Activated naive CD4-positive, alpha-beta T cell treated with anti-CD3 and anti-CD28 coated beads, Interleukin-2, amount 50 U/mL, for 24 hours (primary cell): ENCODE measurements at regions not wholly inside any gene's neighbourhood (a gene's known extent, or its start where the extent isn't known, plus 50 kb on each side); places are given as distances from the start of the nearest gene placed in this dataset.

ENCODE experiments used
- H3K27ac Mint-ChIP-seq: one replicate; pipeline ENCODE4 v1.8.0; 2021; ENCODE audit warnings: mild to moderate bottlenecking, mixed read lengths
- H3K27me3 Mint-ChIP-seq: one replicate; pipeline ENCODE4 v1.8.0; 2021; ENCODE audit warnings: mixed read lengths
- H3K36me3 Mint-ChIP-seq: one replicate; pipeline ENCODE4 v1.8.0; 2021; ENCODE audit warnings: mixed read lengths
- H3K4me1 Mint-ChIP-seq: one replicate; pipeline ENCODE4 v1.8.0; 2021; ENCODE audit warnings: mixed read lengths
- H3K4me3 Mint-ChIP-seq: one replicate; pipeline ENCODE4 v1.8.0; 2021; ENCODE audit warnings: mild to moderate bottlenecking, mixed read lengths
- H3K9me3 Mint-ChIP-seq: one replicate; pipeline ENCODE4 v1.8.0; 2021; ENCODE audit warnings: mixed read lengths

DNA sequence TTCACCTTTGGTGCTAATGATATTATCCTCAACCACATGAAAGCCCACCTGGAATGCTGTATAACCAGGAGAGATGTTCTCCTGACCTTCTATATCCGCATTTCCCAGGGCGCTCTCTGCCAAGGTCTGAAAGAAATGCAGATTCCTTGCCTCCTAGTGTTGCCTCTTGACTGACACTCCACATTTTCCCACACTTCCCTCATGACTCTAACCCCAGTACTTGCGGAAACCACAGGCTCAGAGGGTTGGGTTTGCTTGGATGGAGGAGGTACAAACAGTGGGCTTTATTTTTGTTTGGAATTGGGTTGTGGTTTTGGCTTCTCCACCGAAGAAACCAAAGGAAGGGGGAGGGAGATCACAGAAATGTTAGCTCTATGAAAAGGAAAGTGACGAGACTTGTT, 222.9 kb upstream of the CELF2 start:
- H3K27ac Mint-ChIP-seq = no peak overlapping the region
- no peaks in the 10 kb centered on the region for H3K9me3 Mint-ChIP-seq
- no peak overlapping the region for H3K4me3 Mint-ChIP-seq
- no peaks in the 10 kb centered on the region for H3K36me3 Mint-ChIP-seq
- peaks cover 12% of the 10 kb centered on the region for H3K27me3 Mint-ChIP-seq
- no peaks in the 10 kb centered on the region for H3K4me1 Mint-ChIP-seq

DNA sequence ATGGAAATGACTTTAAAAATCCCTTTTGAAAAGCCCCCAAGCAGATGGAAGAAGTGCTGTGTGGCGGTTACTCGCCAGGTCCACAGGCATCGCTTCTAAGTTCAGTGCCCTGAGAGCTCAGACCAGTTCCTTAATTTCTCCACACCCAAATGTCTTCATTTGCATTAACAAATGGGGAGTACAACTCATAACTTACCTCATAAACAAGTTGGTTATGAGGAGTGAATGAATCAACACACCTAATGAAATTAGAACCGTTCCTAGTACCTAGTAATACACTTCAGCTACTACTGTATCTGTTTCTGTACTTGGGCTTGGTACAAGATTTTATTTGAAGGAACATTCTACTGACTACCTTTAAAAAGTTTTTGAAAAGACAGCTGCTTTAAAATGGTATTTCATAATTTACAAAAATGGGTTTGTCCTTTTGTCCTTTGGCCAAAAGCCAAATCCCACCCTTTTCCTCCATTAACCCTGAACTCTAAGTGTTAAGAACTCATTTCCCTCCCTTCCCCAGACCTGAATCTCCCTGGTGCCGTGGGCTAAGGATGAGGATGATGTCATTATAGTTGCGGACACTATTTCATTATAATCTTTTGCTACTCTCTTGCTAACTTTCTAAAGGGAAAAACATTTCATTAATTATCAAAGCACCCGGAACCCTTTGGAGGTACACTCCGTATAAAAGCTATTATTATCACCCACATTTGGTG, 221.5 kb upstream of the CELF2 start:
- no peaks in the 10 kb centered on the region for H3K9me3 Mint-ChIP-seq
- H3K27me3 Mint-ChIP-seq = peaks cover 11% of the 10 kb centered on the region

DNA sequence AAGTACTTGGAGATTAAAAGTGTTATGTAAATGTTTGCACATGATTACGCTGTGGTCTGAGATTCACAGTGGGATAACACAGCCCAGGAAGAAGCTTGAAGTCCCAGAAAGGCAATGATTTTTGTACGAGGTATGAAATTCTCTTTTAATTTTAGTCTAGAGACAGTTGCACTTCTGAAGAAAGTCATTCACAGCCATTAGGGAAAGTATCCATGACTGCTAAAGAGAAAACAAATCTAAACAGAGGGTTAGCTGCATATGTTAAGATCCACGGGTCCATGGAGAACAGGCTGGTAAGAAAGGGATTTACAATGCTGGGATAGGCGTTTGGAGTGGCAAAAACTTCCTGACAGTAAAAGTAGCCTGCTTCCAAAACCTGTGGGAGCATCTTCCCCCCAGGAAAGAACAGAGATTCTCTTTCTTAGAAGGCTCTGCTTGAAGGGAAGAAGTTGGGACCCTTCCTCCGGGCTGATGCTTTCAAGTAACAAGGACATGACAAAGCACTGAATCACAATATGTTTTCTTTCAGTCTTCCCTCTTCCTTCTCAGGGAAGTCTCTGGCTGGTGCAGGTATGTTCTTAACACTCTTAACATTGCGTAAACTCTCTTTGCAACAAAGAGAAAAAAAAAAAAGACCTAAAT, 220.8 kb upstream of the CELF2 start:
- Mint-ChIP-seq H3K4me3 (no peak overlapping the region), H3K27ac (no peak overlapping the region), H3K4me1 (no peaks in the 10 kb centered on the region), H3K36me3 (no peaks in the 10 kb centered on the region), H3K27me3 (peaks cover 9% of the 10 kb centered on the region), H3K9me3 (no peaks in the 10 kb centered on the region)

More for the DNA sequence above, 221.5 kb upstream of the CELF2 start:
- H3K4me3 Mint-ChIP-seq = no peak overlapping the region
- H3K4me1 Mint-ChIP-seq = no peaks in the 10 kb centered on the region
- H3K36me3 Mint-ChIP-seq = no peaks in the 10 kb centered on the region
- H3K27ac Mint-ChIP-seq = no peak overlapping the region

DNA sequence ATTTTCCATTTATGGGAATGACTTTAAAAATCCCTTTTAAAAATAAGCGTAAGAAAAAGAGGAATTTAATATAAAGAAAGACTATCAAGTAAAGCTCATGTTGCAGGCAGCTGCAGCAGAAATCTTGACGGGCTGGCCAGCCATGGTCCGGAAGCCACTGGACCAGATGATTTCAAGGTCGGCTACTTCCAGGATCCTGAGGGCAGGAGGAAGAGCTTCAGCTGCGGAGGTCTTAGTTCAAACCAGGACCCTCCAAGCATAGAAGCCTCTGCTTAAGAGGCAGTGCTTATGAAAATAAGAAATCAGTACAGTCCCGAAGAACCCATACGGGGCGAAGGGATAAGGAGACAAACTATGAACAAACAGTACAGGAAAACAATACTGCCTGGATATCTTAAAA, 220.2 kb upstream of the CELF2 start:
- H3K9me3 Mint-ChIP-seq = no peaks in the 10 kb centered on the region
- no peaks in the 10 kb centered on the region for H3K4me1 Mint-ChIP-seq
- H3K27ac Mint-ChIP-seq = no peak overlapping the region
- H3K27me3 Mint-ChIP-seq = peaks cover 9% of the 10 kb centered on the region
- no peak overlapping the region for H3K4me3 Mint-ChIP-seq
- H3K36me3 Mint-ChIP-seq = no peaks in the 10 kb centered on the region

DNA sequence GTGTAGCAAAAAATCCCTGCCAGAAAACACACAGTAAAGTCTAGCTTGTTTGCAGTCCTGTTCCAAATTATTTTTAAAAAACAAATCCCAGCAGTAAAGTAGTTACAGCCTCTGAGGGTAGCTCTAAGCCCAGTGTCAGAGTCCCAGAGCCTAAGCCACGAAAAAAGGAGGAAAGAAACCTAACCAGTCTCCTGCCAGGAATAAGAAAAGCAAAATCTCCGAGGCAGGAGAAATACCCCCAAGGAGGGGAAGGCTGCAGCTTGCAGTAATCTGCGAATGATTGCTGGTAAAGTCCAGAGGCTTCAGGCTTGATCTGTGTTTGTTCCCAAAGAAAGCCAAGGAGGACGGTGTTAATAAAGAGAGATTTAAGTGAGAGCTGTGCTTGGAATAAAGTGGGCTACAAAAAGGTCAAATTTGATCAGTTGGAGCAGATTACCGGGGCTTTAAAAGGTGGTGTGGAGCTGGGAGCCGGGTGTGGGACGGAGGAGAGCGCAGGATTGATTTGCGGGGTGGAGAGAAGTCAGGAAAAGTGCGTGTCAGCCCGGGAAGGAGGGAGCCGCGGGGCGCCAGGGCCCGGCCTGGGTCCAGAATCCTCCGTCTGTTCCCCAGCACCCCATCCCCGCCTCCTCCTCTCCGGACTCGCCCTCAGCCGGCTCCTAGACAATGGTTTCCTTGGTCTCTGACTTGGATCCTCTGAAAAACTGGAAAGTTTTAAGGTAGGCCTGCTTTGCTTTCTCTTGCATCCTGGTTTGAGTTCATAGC, 219.4 kb upstream of the CELF2 start:
- Mint-ChIP-seq H3K9me3 (no peaks in the 10 kb centered on the region), H3K4me1 (no peaks in the 10 kb centered on the region), H3K27ac (no peak overlapping the region), H3K36me3 (no peaks in the 10 kb centered on the region), H3K27me3 (peaks cover 7% of the 10 kb centered on the region), H3K4me3 (no peak overlapping the region)

DNA sequence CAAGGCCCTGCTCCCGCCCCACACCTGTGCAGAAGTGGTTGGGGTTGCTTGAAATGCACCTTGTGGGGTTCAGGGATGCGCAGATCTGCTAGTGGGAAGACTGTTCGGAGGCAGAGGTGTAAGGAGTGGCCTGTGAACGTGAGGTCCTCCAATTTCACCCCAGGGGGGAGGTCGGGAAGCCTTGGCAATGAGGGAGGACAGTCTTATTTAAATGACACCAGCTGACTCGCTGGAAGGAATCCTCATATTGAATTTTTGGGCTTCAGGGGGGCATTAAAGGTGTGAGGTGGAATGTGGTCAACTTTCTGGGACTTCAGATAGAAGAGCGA, 218.8 kb upstream of the CELF2 start:
- Mint-ChIP-seq H3K27me3 (peaks cover 7% of the 10 kb centered on the region), H3K36me3 (no peaks in the 10 kb centered on the region), H3K9me3 (no peaks in the 10 kb centered on the region), H3K4me3 (no peak overlapping the region), H3K4me1 (no peaks in the 10 kb centered on the region), H3K27ac (no peak overlapping the region)

DNA sequence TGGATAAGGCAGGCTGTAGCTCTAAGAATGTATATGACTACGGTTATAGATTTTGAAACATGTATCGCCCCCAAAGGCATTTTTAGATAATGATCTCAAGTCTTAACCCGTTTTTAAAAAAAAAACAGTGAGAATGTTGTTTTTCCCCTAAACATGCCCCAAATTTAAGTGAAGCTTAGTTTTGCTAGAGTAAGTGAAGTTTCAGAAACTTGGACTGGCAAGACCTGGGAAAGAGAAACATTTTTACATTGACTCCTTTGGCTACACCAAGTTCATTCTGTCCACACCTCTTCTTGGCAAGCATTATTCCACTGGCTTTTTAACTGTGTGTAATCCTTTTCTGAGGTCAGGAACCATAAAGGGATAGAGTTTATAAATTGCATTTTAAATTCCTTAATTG, 216.7 kb upstream of the CELF2 start:
- Mint-ChIP-seq H3K27me3 (peaks cover 3% of the 10 kb centered on the region), H3K36me3 (no peaks in the 10 kb centered on the region), H3K4me1 (no peaks in the 10 kb centered on the region), H3K4me3 (no peak overlapping the region), H3K27ac (no peak overlapping the region), H3K9me3 (no peaks in the 10 kb centered on the region)

DNA sequence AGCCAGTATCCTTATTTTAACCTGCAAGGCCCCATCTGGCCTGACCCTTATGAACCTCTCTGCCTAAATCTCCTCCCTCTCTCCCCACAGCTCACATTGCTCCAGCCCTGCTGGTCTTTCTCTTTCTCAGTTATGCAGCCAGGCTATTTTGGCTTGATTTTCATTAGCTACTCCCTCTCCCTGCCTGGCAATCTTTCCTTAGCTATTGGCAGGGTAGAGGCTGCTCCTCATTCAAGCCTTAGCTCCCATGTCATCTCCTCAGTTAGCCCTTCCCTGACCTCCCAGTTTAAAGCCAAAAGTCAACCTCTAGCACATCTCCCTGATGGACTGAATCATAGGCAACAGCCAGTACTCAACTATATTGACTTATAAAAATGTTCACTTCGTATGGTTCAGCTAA, 214.4 kb upstream of the CELF2 start:
- Mint-ChIP-seq H3K9me3 (no peaks in the 10 kb centered on the region), H3K4me1 (no peaks in the 10 kb centered on the region), H3K36me3 (no peaks in the 10 kb centered on the region), H3K4me3 (no peak overlapping the region), H3K27ac (no peak overlapping the region), H3K27me3 (peaks cover 3% of the 10 kb centered on the region)

DNA sequence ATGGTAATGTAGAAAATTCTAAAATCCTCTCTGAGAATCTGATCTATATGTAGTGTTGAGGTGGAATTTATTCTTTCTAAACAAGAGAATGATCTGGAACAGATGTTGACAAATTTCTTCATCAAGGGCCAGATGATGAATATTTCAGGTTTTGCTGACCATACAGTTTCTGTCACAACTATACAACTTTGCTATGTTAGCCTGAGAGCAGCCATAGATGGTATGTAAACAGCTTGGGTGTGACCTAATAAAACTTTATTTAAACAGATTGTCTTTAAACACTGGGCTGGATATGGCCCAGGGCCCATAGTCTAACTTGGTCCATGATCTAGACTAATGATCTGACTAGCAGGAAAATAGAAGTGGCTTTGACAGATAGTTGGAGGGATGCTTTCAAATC, 213.6 kb upstream of the CELF2 start:
- peaks cover 2% of the 10 kb centered on the region for H3K27me3 Mint-ChIP-seq
- no peaks in the 10 kb centered on the region for H3K9me3 Mint-ChIP-seq
- no peak overlapping the region for H3K4me3 Mint-ChIP-seq
- no peaks in the 10 kb centered on the region for H3K36me3 Mint-ChIP-seq
- H3K4me1 Mint-ChIP-seq = no peaks in the 10 kb centered on the region
- H3K27ac Mint-ChIP-seq = no peak overlapping the region

DNA sequence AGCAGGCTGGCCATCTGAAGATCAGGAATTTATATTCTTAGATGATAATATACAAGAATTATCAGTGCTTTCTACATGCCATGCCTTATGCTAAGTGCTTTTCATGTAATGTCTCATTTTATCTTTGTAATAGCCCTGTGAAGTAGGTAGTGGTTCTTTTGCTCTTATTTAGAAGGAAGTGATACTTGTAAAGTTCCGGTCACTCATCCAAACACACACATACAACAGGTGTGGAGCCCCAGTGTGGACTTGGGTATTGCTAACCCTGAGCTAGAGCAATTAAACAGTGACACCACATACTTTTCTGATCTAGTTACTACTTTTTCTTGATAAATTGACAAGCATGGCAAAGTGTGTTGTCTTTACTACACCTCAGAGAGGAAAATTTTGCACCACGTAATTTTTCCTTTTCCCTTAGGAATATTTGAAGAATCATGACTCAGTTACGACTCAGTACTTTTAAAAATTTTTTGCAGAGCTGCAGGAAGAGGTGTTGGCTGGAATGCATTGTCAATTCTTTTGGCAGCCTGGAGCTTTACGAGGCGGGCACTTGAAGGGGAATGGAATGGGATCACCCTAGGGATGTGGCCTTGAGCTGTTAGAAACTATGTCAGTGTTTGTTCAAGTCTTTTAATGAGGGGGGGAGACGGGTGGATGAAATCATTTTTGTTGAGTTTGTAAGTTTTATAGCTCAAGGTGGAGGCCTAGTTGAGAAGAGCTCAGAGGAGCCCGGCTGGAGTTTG, 212.5 kb upstream of the CELF2 start:
- Mint-ChIP-seq H3K27me3 (peaks cover 4% of the 10 kb centered on the region), H3K9me3 (no peaks in the 10 kb centered on the region), H3K36me3 (no peaks in the 10 kb centered on the region), H3K4me1 (no peaks in the 10 kb centered on the region), H3K4me3 (no peak overlapping the region), H3K27ac (no peak overlapping the region)

DNA sequence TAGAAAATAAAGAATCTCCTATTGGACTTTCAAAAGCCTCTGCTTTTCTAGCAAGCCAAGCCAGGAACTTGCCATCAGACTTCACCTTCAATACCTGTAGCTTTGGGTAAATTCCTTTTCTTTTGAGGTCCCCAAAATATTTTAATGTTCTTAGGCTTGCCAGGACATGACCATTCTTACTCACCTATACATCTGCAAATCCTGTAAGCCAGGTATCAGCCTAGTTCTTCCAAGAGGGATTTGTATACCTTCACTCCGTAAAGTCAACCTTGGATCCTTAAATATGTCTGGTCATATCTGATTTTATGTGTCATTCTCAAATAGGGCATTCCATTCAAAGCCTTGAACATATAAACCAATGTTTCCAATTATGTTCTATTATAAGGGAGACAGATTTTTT, 210.6 kb upstream of the CELF2 start:
- Mint-ChIP-seq H3K36me3 (peaks cover 2% of the 10 kb centered on the region), H3K27ac (no peak overlapping the region), H3K9me3 (no peaks in the 10 kb centered on the region), H3K4me1 (no peaks in the 10 kb centered on the region), H3K4me3 (no peak overlapping the region), H3K27me3 (peaks cover 7% of the 10 kb centered on the region)

DNA sequence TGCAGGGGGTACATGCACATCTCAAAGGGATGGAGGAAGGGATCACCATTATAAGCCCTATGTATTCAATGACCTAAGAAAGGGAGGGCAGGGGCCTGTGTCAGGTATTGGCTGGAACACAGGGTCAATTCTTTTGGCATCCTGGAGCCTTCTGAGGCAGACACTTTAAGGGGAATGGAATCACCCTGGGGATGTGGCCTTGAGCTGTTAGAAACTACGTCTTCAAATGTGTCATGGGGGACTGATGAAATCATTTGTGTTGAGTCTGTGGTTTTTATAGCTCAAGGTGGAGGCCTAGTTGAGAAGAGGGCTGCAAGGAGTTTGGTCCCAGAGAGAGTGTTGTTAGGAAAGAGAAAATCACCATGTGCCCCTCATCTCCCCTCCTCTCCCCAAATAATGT, 206.1 kb upstream of the CELF2 start:
- Mint-ChIP-seq H3K4me1 (no peaks in the 10 kb centered on the region), H3K36me3 (peaks cover 2% of the 10 kb centered on the region), H3K4me3 (no peak overlapping the region), H3K9me3 (no peaks in the 10 kb centered on the region), H3K27me3 (peaks cover 11% of the 10 kb centered on the region), H3K27ac (no peak overlapping the region)

DNA sequence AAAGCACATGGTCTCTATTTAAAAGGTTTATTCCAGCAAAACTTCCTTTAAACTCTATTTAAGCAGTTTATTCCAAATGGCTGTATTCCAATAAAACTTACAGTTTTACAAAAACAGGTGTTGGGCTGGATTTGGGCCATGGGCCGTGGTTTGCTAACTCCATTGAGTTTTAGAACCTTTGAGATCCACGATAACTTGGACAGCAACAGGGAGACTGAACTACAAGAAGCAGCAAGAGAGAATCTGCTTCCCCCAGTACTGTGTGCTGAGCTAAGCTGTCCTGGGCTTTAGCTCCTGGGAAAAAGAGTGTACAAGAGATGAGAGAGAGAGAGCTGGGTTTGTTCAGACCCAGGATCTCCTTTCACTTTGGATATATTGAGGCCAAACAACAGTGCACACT, 204.0 kb upstream of the CELF2 start:
- Mint-ChIP-seq H3K27me3 (peaks cover 9% of the 10 kb centered on the region), H3K9me3 (no peaks in the 10 kb centered on the region), H3K27ac (no peak overlapping the region), H3K36me3 (peaks cover 2% of the 10 kb centered on the region), H3K4me3 (no peak overlapping the region), H3K4me1 (no peaks in the 10 kb centered on the region)

DNA sequence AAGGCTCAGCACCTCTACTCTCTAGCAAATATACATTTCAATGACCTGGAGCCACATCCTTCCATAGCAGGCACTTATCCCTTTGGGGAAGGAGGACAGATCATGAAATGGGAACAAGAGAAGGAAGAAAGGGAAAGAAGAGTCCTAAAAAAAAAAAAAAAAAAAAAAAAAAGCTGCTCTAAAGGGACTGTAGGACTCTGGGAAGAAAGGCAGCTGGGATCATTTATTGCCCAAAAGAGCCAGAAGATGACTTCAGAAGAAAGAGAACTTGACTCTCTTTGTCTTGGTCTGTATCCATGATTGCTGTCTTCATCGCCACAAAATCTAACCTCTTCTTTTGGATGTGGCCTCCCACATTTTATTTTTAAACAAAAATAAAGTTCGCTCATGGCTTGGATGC, 203.6 kb upstream of the CELF2 start:
- Mint-ChIP-seq H3K36me3 (peaks cover 2% of the 10 kb centered on the region), H3K27ac (no peak overlapping the region), H3K4me1 (no peaks in the 10 kb centered on the region), H3K4me3 (no peak overlapping the region), H3K9me3 (no peaks in the 10 kb centered on the region), H3K27me3 (peaks cover 9% of the 10 kb centered on the region)

DNA sequence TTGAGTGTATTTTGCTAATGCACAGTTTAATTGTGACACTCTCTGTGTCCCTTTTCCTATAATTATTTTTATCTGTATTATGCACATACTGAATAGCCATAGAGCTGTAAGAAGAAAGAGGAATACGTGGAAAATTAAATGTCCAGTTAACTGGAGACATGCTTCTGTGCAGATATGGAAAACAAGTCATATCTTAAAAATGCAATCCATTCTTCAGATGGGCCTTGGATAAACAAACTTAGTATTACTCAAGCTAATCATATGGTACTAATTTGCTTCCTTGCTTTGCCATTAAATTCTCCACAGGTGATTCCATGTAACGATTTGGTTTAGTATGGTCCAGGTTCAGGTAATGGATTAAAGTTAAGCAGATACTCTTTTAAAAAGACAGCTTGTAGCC, 201.2 kb upstream of the CELF2 start:
- H3K27me3 Mint-ChIP-seq = peaks cover 9% of the 10 kb centered on the region
- no peaks in the 10 kb centered on the region for H3K4me1 Mint-ChIP-seq
- no peak overlapping the region for H3K4me3 Mint-ChIP-seq
- peaks cover 2% of the 10 kb centered on the region for H3K36me3 Mint-ChIP-seq
- H3K27ac Mint-ChIP-seq = no peak overlapping the region
- no peaks in the 10 kb centered on the region for H3K9me3 Mint-ChIP-seq

DNA sequence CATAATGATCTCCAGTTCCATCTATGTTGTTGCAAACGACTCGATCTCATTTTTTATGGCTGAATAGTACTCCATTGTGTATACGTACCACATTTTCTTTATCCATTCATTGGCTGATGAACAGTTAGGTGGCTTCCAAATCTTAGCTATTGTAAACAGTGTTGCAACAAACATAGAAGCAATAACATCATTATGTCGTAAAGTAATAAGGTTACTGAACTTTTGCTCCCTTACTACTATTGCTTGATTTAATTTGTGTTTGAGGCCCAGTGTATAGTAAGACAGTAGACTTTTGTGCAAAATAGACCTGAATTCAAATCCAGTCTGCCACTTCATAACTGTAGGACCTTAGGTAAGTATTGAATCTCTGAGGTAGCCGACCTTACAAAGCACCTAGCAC, 200.1 kb upstream of the CELF2 start:
- H3K4me1 Mint-ChIP-seq = no peaks in the 10 kb centered on the region
- H3K27ac Mint-ChIP-seq = no peak overlapping the region
- H3K36me3 Mint-ChIP-seq = no peaks in the 10 kb centered on the region
- no peak overlapping the region for H3K4me3 Mint-ChIP-seq
- H3K27me3 Mint-ChIP-seq = peaks cover 6% of the 10 kb centered on the region
- H3K9me3 Mint-ChIP-seq = no peaks in the 10 kb centered on the region
